K562 (cell line): ENCODE measurements at regions not wholly inside any gene's neighbourhood (a gene's known extent, or its start where the extent isn't known, plus 50 kb on each side); places are given as distances from the start of the nearest gene placed in this dataset.

Experiments
- ATAC-seq: fragments of 200-7000 bp; cut with Tn5 transposase; 3 replicates; pipeline ENCODE4 v1.9.1; 2020; ENCODE audit warnings: moderate library complexity
- BruUV-seq: library from RNA; stranded (reverse); fragments of 400-500 nt; replicated peaks from 2 replicates; lab custom pipeline; 2021; lab: Mats Ljungman, UMichigan
- CTCF ChIA-PET: fragments of 300-600 bp; formaldehyde crosslinking; extraction: SDS; loops from one replicate; lab custom pipeline; 2021; ENCODE audit warnings: low intra/inter-chr PET ratio; lab: Yijun Ruan, JAX
- POLR2A ChIA-PET: fragments of 300-600, 350-650 bp; sonication (Branson Sonifier 250); formaldehyde crosslinking; extraction: SDS; loops from one replicate; lab custom pipeline; 2021; ENCODE audit warnings: antibody characterized with exemption, inconsistent platforms; lab: Yijun Ruan, JAX
- DNase-seq, 4 experiments: peaks; one replicate each; pipeline versions ENCODE4 v3.0.0 to v3.0.0-alpha.2; 2011 to 2018; ENCODE audit warnings: low spot score in 3 of 4, mixed read lengths in 3 of 4; ENCODE audit errors: extremely low read depth in 1 of 4
- FAIRE-seq: peaks from 2 replicates; lab custom pipeline; 2011; peaks lifted over from hg19 to GRCh38; lab: Jason Lieb, UNC
- H2AFZ ChIP-seq: 2 replicates; pipeline ENCODE4 v1.6.0; 2011; ENCODE audit warnings: low read depth, low read length, control low read depth, inconsistent platforms
- H3K27ac ChIP-seq: fragments of 200-600 bp; 3 replicates; pipeline ENCODE4 v1.8.0; 2011; ENCODE audit warnings: low read depth, mild to moderate bottlenecking, control low read depth, inconsistent platforms, low read length, moderate library complexity, mixed read lengths; ENCODE audit errors: extremely low read depth
- H3K27me3 ChIP-seq, 2 experiments: fragments of 300-600 bp in 1 of 2; 2 replicates in 1 of 2; 3 replicates in 1 of 2; pipeline versions ENCODE4 v1.6.0 to v1.8.0; 2011; ENCODE audit warnings: inconsistent platforms in 2 of 2, low read length in 2 of 2, mild to moderate bottlenecking in 1 of 2, mixed read lengths in 1 of 2, moderate library complexity in 1 of 2; ENCODE audit not compliant: control insufficient read depth in 2 of 2, insufficient read depth in 2 of 2
- H3K36me3 ChIP-seq: fragments of 300-600 bp; 3 replicates; pipeline ENCODE4 v1.8.0; 2011; ENCODE audit warnings: mild to moderate bottlenecking, low read length, inconsistent platforms; ENCODE audit not compliant: control insufficient read depth, insufficient read depth
- H3K4me1 ChIP-seq, 2 experiments: fragments of 200-600 bp in 1 of 2; replicated peaks in 1 of 2; 2 replicates in 1 of 2; 3 replicates in 1 of 2; pipeline versions ENCODE4 v1.5.1 to v1.8.0; 2011; ENCODE audit warnings: inconsistent platforms in 2 of 2, low read length in 2 of 2, mild to moderate bottlenecking in 1 of 2, mixed read lengths in 1 of 2, moderate library complexity in 1 of 2; ENCODE audit not compliant: control insufficient read depth in 2 of 2, insufficient read depth in 2 of 2
- H3K4me2 ChIP-seq: 2 replicates; pipeline ENCODE4 v1.6.1; 2011; ENCODE audit warnings: low read length, control low read depth, inconsistent platforms, mixed read lengths; ENCODE audit not compliant: insufficient read depth
- H3K4me3 ChIP-seq: fragments of 200-600 bp; sonication (generic), shearing (Covaris generic); 2 replicates; pipeline ENCODE4 v1.5.1; 2016; ENCODE audit warnings: control low read depth, inconsistent platforms
- H3K79me2 ChIP-seq: fragments of 200-600 bp; 3 replicates; pipeline ENCODE4 v1.8.0; 2011; ENCODE audit warnings: low read length, inconsistent platforms; ENCODE audit not compliant: control insufficient read depth, insufficient read depth
- H3K9ac ChIP-seq, 2 experiments: 2 replicates each; pipeline versions ENCODE4 v1.6.0 to v1.6.1; 2011; ENCODE audit warnings: low read depth in 2 of 2, low read length in 2 of 2, control low read depth in 1 of 2, inconsistent platforms in 1 of 2, mild to moderate bottlenecking in 1 of 2, mixed read lengths in 1 of 2; ENCODE audit not compliant: insufficient read depth in 1 of 2
- H3K9me1 ChIP-seq: one replicate; pipeline ENCODE4 v1.6.0; 2011; ENCODE audit warnings: inconsistent platforms, mild to moderate bottlenecking, low read length, moderate library complexity; ENCODE audit not compliant: control insufficient read depth, insufficient read depth
- H3K9me3 ChIP-seq: replicated peaks from 2 replicates; pipeline ENCODE4 v1.5.1; 2011; ENCODE audit warnings: low read depth, low read length, inconsistent platforms; ENCODE audit not compliant: control insufficient read depth, insufficient read depth
- H4K20me1 ChIP-seq: replicated peaks from 2 replicates; pipeline ENCODE4 v1.6.1; 2011; ENCODE audit warnings: low read length, inconsistent platforms, mixed read lengths; ENCODE audit not compliant: control insufficient read depth, insufficient read depth
- CBFB ChIP-seq: sonication (generic); formaldehyde crosslinking; IDR thresholded peaks from 2 replicates; pipeline ENCODE4 v1.4.0; 2020; ENCODE audit warnings: mild to moderate bottlenecking, missing genetic modification reagents
- CHD2 ChIP-seq: IDR thresholded peaks from 2 replicates; pipeline ENCODE4 v1.6.1; 2011; ENCODE audit warnings: low read depth, low read length
- CSDE1 ChIP-seq, 2 experiments: fragments of 450-650 bp; IDR thresholded peaks; 2 replicates each; pipeline ENCODE4 v1.6.1; 2016; ENCODE audit warnings: mild to moderate bottlenecking in 1 of 2
- CTBP1 ChIP-seq: fragments of 450-650 bp; IDR thresholded peaks from 2 replicates; pipeline ENCODE4 v1.6.1; 2016; ENCODE audit warnings: borderline replicate concordance
- EGR1 ChIP-seq: fragments of 450-650 bp; conservative IDR thresholded peaks from 2 replicates; pipeline ENCODE4 v1.6.1; 2017; ENCODE audit warnings: mild to moderate bottlenecking
- FIP1L1 ChIP-seq: fragments of 200-400 bp; formaldehyde crosslinking; IDR thresholded peaks from 2 replicates; pipeline ENCODE4 v1.6.1; 2018; ENCODE audit warnings: mild to moderate bottlenecking, low read depth, low read length; ENCODE audit not compliant: poor library complexity, severe bottlenecking
- FOXA1 ChIP-seq: fragments of 450-650 bp; IDR thresholded peaks from 2 replicates; pipeline ENCODE4 v1.6.1; 2016; ENCODE audit warnings: mild to moderate bottlenecking, borderline replicate concordance
- GATA2 ChIP-seq: sonication (generic); formaldehyde crosslinking; IDR thresholded peaks from 2 replicates; pipeline ENCODE4 v1.4.0; 2020; ENCODE audit warnings: mild to moderate bottlenecking, missing genetic modification reagents
- HDAC6 ChIP-seq: IDR thresholded peaks from 2 replicates; pipeline ENCODE4 v1.6.1; 2012; ENCODE audit warnings: low read depth, mild to moderate bottlenecking, control low read depth, inconsistent platforms, low read length, moderate library complexity
- HES1 ChIP-seq: fragments of 450-650 bp; IDR thresholded peaks from 2 replicates; pipeline ENCODE4 v1.6.1; 2016; ENCODE audit warnings: low read depth, mild to moderate bottlenecking, moderate library complexity
- PPARD ChIP-seq: fragments of 250-450 bp; sonication (Bioruptor Pico); IDR thresholded peaks from 2 replicates; pipeline ENCODE4 v1.8.0; 2022; ENCODE audit warnings: inconsistent platforms, mild to moderate bottlenecking, moderate library complexity
- SUPT5H ChIP-seq: fragments of 450-650 bp; IDR thresholded peaks from 2 replicates; pipeline ENCODE4 v1.6.1; 2016
- TCFL5 ChIP-seq: fragments of 250-450 bp; sonication (Bioruptor Pico); conservative IDR thresholded peaks from 2 replicates; pipeline ENCODE4 v1.6.1; 2021; ENCODE audit warnings: mild to moderate bottlenecking, moderate library complexity, matching md5 sums
- TGIF2 ChIP-seq: sonication (generic); formaldehyde crosslinking; IDR thresholded peaks from 2 replicates; pipeline ENCODE4 v1.8.1; 2022; ENCODE audit warnings: mild to moderate bottlenecking, missing genetic modification reagents, moderate library complexity
- U2AF2 ChIP-seq: fragments of 200-400 bp; formaldehyde crosslinking; optimal IDR thresholded peaks from 2 replicates; pipeline ENCODE3; 2017; ENCODE audit warnings: low read depth, mild to moderate bottlenecking, low read length
- WHSC1 ChIP-seq: IDR thresholded peaks from one replicate; pipeline ENCODE4 v1.6.1; 2012; ENCODE audit warnings: low read length, control low read depth, inconsistent platforms
- ZNF263 ChIP-seq: sonication (generic); formaldehyde crosslinking; IDR thresholded peaks from 2 replicates; pipeline ENCODE4 v1.8.0; 2022; ENCODE audit warnings: mild to moderate bottlenecking, missing genetic modification reagents, borderline replicate concordance
- WGBS: fragments of 100-300 bp; shearing (Covaris generic); methylation state at CpG from one replicate; pipeline ENCODE4 v1.1.6; 2016; ENCODE audit warnings: low coverage, mixed read lengths; ENCODE audit not compliant: insufficient coverage; ENCODE audit errors: missing lambda C conversion rate; 5-methylcytosine and 5-hydroxymethylcytosine counted together
- in situ Hi-C: fragments of 300-500 bp; cut with MboI; formaldehyde crosslinking; loops from 4 replicates; pipeline ENCODE4 v1.15.0; 2018; ENCODE audit warnings: inconsistent platforms, mixed read lengths
- intact Hi-C: fragments of 100-400 bp; cut with micrococcal nuclease; formaldehyde crosslinking; loops from 2 replicates; pipeline ENCODE4 v1.14.2; 2022
- TF ChIP-seq, protein P1 (sequence below): fragments of 200-800 bp; sonication (Bioruptor generic); IDR thresholded peaks from 2 replicates; pipeline ENCODE4 v1.6.1; 2017; ENCODE audit warnings: missing genetic modification characterization, missing compliant biosample characterization

DNA sequence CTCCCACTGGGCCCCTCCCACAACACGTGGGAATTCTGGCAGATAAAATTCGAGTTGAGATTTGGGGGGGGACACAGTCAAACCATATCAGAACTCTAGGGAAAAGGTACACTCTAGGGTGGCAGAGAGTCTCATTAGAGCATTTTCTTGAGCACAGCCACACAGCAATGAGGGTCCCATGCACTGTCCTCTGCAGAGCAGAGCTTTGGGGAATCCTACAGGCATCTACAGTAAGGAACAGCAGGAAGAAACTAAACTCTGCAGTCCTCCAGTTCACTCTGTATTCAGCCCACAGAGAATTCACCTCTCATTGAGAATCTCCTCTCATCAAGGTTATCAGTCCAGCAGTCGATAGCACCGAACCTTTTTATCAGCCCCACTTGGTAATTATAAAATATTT, 438.6 kb upstream of the NOX3 start:
- Histone ChIP-seq H3K4me1 (no peaks in the 10 kb centered on the region), H3K4me3 (no peak overlapping the region), H3K27ac (no peak overlapping the region), H4K20me1 (no peaks in the 10 kb centered on the region), H2AFZ (no peak overlapping the region), H3K9me1 (no peaks in the 10 kb centered on the region), H3K27me3 (no peaks in the 10 kb centered on the region), H3K9ac (no peak overlapping the region), H3K9me3 (no peaks in the 10 kb centered on the region; the same call in 1 of the 2 replicates), H3K4me2 (no peak overlapping the region), H3K79me2 (no peaks in the 10 kb centered on the region), H3K36me3 (no peaks in the 10 kb centered on the region)
- POLR2A ChIA-PET = no interaction called here
- TF ChIP-seq ZNF263 (no peak), HES1 (no peak), WHSC1 (no peak), CTBP1 (no peak), TGIF2 (no peak)
- DNase-seq (no peak), FAIRE-seq (no peak), ATAC-seq (no peak)
- no TSS peak for BruUV-seq
- CTCF ChIA-PET = no interaction called here
- 0% methylated on average over 4 of the region's 4 CpGs for WGBS
- intact Hi-C loops = no loop called here
- in situ Hi-C loops = no loop called here

GRCh38 chr6:155890409-155890808, 434.8 kb upstream of the NOX3 start:
- WGBS = 0% methylated on average over 2 of the region's 2 CpGs
- H2AFZ ChIP-seq = no peak overlapping the region
- FAIRE-seq = no peak
- POLR2A ChIA-PET = no interaction called here
- H3K27me3 ChIP-seq = no peaks in the 10 kb centered on the region
- no peak overlapping the region for H3K9ac ChIP-seq
- no peaks in the 10 kb centered on the region for H3K36me3 ChIP-seq
- H3K4me1 ChIP-seq = no peaks in the 10 kb centered on the region
- no peak for DNase-seq
- H3K4me3 ChIP-seq = no peak overlapping the region
- H3K27ac ChIP-seq = no peak overlapping the region
- intact Hi-C loops = no loop called here
- H3K79me2 ChIP-seq = no peaks in the 10 kb centered on the region
- no peak overlapping the region for H3K4me2 ChIP-seq
- CTCF ChIA-PET = no interaction called here
- no peaks in the 10 kb centered on the region for H4K20me1 ChIP-seq
- no peaks in the 10 kb centered on the region for H3K9me1 ChIP-seq
- BruUV-seq = no TSS peak
- no peaks in the 10 kb centered on the region for H3K9me3 ChIP-seq
- in situ Hi-C loops = no loop called here
- no peak for ATAC-seq
- TF ChIP-seq SUPT5H = no peak
- no peak for TF ChIP-seq FIP1L1
- TF ChIP-seq U2AF2 = no peak
- TF ChIP-seq, protein P1, sequence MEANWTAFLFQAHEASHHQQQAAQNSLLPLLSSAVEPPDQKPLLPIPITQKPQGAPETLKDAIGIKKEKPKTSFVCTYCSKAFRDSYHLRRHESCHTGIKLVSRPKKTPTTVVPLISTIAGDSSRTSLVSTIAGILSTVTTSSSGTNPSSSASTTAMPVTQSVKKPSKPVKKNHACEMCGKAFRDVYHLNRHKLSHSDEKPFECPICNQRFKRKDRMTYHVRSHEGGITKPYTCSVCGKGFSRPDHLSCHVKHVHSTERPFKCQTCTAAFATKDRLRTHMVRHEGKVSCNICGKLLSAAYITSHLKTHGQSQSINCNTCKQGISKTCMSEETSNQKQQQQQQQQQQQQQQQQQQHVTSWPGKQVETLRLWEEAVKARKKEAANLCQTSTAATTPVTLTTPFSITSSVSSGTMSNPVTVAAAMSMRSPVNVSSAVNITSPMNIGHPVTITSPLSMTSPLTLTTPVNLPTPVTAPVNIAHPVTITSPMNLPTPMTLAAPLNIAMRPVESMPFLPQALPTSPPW (CRISPR knock-in tag) = no peak
- TF ChIP-seq FOXA1 = no peak
- no peak for TF ChIP-seq EGR1
- no peak for TF ChIP-seq PPARD (CRISPR knock-in tag)
- no peak for TF ChIP-seq CHD2
- no peak for TF ChIP-seq GATA2 (CRISPR knock-in tag)
- no peak for TF ChIP-seq CBFB (CRISPR knock-in tag)
- no peak for TF ChIP-seq TCFL5
- TF ChIP-seq CSDE1 (IDR thresholded peaks at IDR 0.05) = no peak
- TF ChIP-seq CTBP1 = no peak
- no peak for TF ChIP-seq HDAC6
